ENCODE measurements at regions not wholly inside any gene's neighbourhood (a gene's known extent, or its start where the extent isn't known, plus 50 kb on each side); places are given as distances from the start of the nearest gene placed in this dataset.

- no peak for TF ChIP-seq CTCF (IDR thresholded peaks at IDR 0.05; ENCODE audit: control extremely low read depth, extremely low read depth, low read depth, missing control alignments)
- POLR2A ChIA-PET, result no interaction called here
- CTCF ChIA-PET, result no interaction called here
- DNase-seq (ENCODE audit: extremely low spot score), result no peak
Observed at GRCh38 chr13:64020126-64020525, 2604.5 kb upstream of the PCDH20 start.

GRCh38 chr13:64007339-64007738 lies 2591.7 kb upstream of the PCDH20 start:
- ChIA-PET CTCF (no interaction called here), POLR2A (no interaction called here)
- no peak for TF ChIP-seq CTCF (IDR thresholded peaks at IDR 0.05; ENCODE audit: control extremely low read depth, extremely low read depth, low read depth, missing control alignments)
- no peak for DNase-seq (ENCODE audit: extremely low spot score)

- ChIA-PET CTCF (interaction anchor here (0.9 to 2.9 kb wide), 2 partner anchors 9 kb away, joined by 3 to 13 read pairs; no protein-coding TSS in a partner anchor), POLR2A (no interaction called here)
- TF ChIP-seq CTCF (IDR thresholded peaks at IDR 0.05; ENCODE audit: control extremely low read depth, extremely low read depth, low read depth, missing control alignments), result no peak
- no peak for DNase-seq (ENCODE audit: extremely low spot score)
Observed at GRCh38 chr13:64000321-64000720, 2584.7 kb upstream of the PCDH20 start.

GRCh38 chr13:63999614-64000305 lies 2584.1 kb upstream of the PCDH20 start:
- ChIA-PET CTCF (interaction anchor here (0.9 to 2.9 kb wide), 2 partner anchors 9 to 10 kb away, joined by 3 to 13 read pairs; no protein-coding TSS in a partner anchor), POLR2A (no interaction called here)
- no peak for DNase-seq (ENCODE audit: extremely low spot score)
- no peak for TF ChIP-seq CTCF (IDR thresholded peaks at IDR 0.05; ENCODE audit: control extremely low read depth, extremely low read depth, low read depth, missing control alignments)

- TF ChIP-seq CTCF (IDR thresholded peaks at IDR 0.05; ENCODE audit: control extremely low read depth, extremely low read depth, low read depth, missing control alignments), result no peak
- no peak for DNase-seq (ENCODE audit: extremely low spot score)
- POLR2A ChIA-PET, result no interaction called here
- CTCF ChIA-PET, result no interaction called here
Observed at GRCh38 chr13:63983366-63983765, 2567.7 kb upstream of the PCDH20 start.

GRCh38 chr13:63979951-63980350 lies 2564.3 kb upstream of the PCDH20 start:
- ChIA-PET POLR2A (no interaction called here), CTCF (no interaction called here)
- DNase-seq (ENCODE audit: extremely low spot score), result no peak
- TF ChIP-seq CTCF (IDR thresholded peaks at IDR 0.05; ENCODE audit: control extremely low read depth, extremely low read depth, low read depth, missing control alignments), result no peak
